ENCODE measurements at regions not wholly inside any gene's neighbourhood (a gene's known extent, or its start where the extent isn't known, plus 50 kb on each side); places are given as distances from the start of the nearest gene placed in this dataset.

DNA sequence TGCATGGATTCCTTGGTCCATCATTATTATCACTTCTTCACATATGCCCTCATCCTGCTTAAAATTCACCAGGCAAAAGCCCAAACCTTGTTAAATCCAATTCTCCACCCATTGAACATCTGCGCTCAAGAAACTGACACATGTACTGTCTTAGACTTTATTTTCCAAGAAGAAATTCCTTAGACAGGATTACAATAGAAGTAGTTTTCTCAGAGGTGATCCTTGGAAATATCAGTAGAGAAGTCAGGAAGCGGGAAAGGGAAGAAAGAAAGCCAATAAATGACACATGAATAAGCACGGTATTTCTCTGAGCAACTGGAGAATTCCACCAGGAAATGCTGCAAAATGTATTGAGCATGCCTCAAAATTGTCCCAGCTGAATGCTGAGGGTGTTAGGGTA lies 90.2 kb downstream of the FOXD1 start:
- TF ChIP-seq, protein P1, sequence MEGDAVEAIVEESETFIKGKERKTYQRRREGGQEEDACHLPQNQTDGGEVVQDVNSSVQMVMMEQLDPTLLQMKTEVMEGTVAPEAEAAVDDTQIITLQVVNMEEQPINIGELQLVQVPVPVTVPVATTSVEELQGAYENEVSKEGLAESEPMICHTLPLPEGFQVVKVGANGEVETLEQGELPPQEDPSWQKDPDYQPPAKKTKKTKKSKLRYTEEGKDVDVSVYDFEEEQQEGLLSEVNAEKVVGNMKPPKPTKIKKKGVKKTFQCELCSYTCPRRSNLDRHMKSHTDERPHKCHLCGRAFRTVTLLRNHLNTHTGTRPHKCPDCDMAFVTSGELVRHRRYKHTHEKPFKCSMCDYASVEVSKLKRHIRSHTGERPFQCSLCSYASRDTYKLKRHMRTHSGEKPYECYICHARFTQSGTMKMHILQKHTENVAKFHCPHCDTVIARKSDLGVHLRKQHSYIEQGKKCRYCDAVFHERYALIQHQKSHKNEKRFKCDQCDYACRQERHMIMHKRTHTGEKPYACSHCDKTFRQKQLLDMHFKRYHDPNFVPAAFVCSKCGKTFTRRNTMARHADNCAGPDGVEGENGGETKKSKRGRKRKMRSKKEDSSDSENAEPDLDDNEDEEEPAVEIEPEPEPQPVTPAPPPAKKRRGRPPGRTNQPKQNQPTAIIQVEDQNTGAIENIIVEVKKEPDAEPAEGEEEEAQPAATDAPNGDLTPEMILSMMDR (IDR thresholded peaks at IDR 0.05): no peak
- intact Hi-C loops (cut with DNase I): no loop called here
- Histone ChIP-seq H3K36me3 (no peaks in the 10 kb centered on the region), H3K4me3 (no peak overlapping the region), H3K9me3 (no peaks in the 10 kb centered on the region), H3K27ac (no peak overlapping the region), H3K4me1 (no peaks in the 10 kb centered on the region), H3K27me3 (ENCODE audit: low read depth) (peaks cover 22% of the 10 kb centered on the region)
- DNase-seq (no peak), ATAC-seq (no peak)

DNA sequence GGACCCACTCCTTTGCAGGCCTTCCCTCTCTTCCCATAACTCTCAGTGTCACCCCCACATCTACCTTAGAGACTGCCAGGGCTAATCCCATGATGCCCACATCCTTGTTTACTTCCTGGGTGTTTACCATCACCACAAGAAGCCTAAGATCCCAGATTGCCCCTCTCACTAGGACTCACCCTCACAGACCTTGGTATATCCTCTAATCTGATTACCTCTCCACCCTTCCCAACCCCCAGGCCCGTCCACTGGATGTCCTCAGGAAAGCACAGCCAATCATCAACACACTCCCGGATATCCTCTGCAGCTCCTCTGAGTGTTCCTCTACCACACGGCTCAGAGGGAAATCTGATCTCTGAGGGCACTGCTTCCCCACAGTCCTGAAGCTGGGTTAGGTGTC lies 91.0 kb downstream of the FOXD1 start:
- H3K9me3 ChIP-seq: no peaks in the 10 kb centered on the region
- no peaks in the 10 kb centered on the region for H3K4me1 ChIP-seq
- H3K27me3 ChIP-seq (ENCODE audit: low read depth): peaks cover 18% of the 10 kb centered on the region
- no peak overlapping the region for H3K4me3 ChIP-seq
- intact Hi-C loops (cut with DNase I): no loop called here
- no peaks in the 10 kb centered on the region for H3K36me3 ChIP-seq
- no peak for DNase-seq
- TF ChIP-seq, protein P1 (IDR thresholded peaks at IDR 0.05): no peak
- no peak for ATAC-seq
- no peak overlapping the region for H3K27ac ChIP-seq

DNA sequence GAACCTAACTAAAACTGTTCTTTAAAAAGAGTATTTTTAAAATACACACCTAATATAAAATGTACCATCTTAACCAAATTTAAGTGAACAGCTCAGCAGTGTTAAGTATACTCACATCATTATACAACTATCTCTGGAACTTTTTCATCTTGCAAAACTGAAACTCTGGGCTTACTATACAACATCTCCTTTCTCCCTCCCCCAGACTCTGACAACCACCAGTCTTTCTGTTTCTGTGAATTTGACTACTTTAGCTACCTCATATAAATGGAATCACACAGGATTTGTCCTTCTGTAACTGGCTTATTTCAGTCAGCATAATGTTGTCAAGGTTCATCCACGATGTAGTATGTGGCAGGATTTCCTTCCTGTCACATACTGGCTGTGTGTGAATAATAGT lies 93.5 kb downstream of the FOXD1 start:
- peaks cover 8% of the 10 kb centered on the region for H3K9me3 ChIP-seq
- TF ChIP-seq, protein P1 (IDR thresholded peaks at IDR 0.05): no peak
- no peak for ATAC-seq

DNA sequence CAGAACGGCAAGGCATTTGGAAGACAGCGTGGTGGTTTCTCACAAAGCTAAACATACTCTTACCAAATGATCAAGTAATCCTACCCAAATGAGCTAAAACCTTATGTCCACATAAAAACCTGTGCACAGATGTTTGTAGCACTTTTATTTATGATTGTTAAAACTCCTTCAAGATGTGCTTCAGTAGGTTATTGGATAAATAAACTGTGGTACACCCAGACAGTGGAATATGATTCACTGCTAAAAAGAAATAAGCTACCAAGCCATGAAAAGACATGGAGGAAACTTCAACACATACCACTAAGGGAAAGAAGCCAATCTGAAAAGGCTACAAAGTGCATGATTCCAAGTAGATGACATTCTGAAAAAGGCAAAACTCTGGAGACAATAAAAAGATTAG lies 94.2 kb downstream of the FOXD1 start:
- H3K27me3 ChIP-seq (ENCODE audit: low read depth): peaks cover 18% of the 10 kb centered on the region
- intact Hi-C loops (cut with DNase I): no loop called here
- DNase-seq: no peak

More for the DNA sequence above, 93.5 kb downstream of the FOXD1 start:
- Histone ChIP-seq H3K27me3 (ENCODE audit: low read depth) (peaks cover 18% of the 10 kb centered on the region), H3K4me3 (no peak overlapping the region), H3K4me1 (no peaks in the 10 kb centered on the region), H3K27ac (no peak overlapping the region), H3K36me3 (no peaks in the 10 kb centered on the region)
- intact Hi-C loops (cut with DNase I): no loop called here
- DNase-seq: no peak

DNA sequence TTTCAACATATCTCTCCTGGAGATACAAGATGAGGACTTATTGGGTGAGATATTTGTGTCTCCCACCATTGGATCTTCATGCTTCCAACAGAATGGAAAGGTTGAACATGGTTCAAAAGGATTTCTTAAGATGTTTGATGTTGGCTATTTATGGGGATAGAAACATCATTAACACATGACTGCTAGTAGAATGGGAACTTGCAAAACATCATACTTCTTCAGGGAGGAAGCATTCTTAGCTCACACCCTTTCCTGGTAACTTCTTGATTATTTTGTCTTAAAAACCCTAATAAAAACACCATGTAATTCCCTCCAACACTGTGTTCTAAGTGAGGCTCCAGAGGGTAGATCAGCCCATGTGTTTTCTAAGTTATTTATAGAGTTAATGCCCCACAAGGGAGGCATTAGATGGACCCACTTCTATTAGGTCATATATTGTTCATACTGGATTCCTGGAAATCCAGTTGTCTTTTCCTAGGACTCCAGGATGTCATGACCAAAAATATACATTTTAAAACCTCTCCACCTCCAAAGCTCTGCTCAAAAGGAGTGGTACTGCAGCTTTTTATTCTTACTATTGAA lies 95.8 kb downstream of the FOXD1 start:
- no peak overlapping the region for H3K27ac ChIP-seq
- intact Hi-C loops (cut with DNase I): no loop called here
- H3K9me3 ChIP-seq: peaks cover 8% of the 10 kb centered on the region
- no peaks in the 10 kb centered on the region for H3K36me3 ChIP-seq
- peaks cover 18% of the 10 kb centered on the region for H3K27me3 ChIP-seq (ENCODE audit: low read depth)
- ATAC-seq (no peak), DNase-seq (no peak)
- TF ChIP-seq, protein P1 (IDR thresholded peaks at IDR 0.05): no peak
- H3K4me1 ChIP-seq: no peaks in the 10 kb centered on the region
- H3K4me3 ChIP-seq: no peak overlapping the region

More for the DNA sequence above, 94.2 kb downstream of the FOXD1 start:
- Histone ChIP-seq H3K4me3 (no peak overlapping the region), H3K27ac (no peak overlapping the region), H3K9me3 (peaks cover 8% of the 10 kb centered on the region), H3K36me3 (no peaks in the 10 kb centered on the region), H3K4me1 (no peaks in the 10 kb centered on the region)
- no peak for ATAC-seq
- TF ChIP-seq, protein P1 (IDR thresholded peaks at IDR 0.05): no peak

Measured in lower lobe of right lung (tissue), 2 donors.